GM21619 (cell line): ENCODE measurements at regions not wholly inside any gene's neighbourhood (a gene's known extent, or its start where the extent isn't known, plus 50 kb on each side); places are given as distances from the start of the nearest gene placed in this dataset.

Experiments
- ATAC-seq: cut with Tn5 transposase; IDR thresholded peaks from one replicate; pipeline ENCODE4 v1.9.1; 2021; ENCODE audit not compliant: unreplicated experiment

DNA sequence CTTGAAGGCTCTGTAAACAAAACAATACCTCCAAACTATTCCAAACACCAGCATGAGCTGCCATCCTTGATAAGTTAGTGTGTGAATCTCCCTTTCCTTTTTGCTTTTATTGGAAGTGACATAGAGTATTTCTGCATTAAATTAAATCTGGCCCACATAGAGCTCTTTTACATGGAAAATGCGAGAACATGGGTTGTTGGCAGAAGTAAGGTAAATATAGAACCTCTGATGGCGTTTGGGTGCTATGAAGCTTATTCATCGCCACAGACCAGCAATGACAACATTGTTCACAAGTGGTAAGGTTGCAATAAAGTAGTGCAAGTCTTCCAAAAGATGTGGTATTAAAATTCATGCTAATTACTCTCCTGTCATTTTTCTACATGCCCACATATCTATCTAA lies 445.8 kb upstream of the JAG1 start:
- ATAC-seq, result no peak

DNA sequence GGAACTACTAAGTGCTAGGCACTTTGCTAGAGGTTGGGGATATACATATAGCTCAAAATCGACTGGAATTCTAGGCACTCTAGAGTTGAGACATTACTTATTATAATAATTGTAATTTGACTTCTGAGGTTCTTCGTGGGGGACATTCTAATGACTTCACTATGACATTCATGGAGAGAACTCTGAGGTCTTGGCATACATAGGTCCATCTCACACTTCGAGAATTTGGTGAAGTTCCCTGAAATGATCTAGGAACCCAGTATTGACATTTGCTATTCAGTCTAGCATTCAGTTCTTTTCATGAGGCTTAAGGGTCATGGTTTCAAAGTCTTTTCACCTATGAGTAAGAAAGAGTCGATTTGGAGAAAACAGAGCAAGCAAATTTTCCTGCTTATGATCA lies 446.6 kb upstream of the JAG1 start:
- no peak for ATAC-seq

- ATAC-seq, result no peak
These were observed 451.2 kb upstream of the JAG1 start for GRCh38 chr20:11124849-11125505.

DNA sequence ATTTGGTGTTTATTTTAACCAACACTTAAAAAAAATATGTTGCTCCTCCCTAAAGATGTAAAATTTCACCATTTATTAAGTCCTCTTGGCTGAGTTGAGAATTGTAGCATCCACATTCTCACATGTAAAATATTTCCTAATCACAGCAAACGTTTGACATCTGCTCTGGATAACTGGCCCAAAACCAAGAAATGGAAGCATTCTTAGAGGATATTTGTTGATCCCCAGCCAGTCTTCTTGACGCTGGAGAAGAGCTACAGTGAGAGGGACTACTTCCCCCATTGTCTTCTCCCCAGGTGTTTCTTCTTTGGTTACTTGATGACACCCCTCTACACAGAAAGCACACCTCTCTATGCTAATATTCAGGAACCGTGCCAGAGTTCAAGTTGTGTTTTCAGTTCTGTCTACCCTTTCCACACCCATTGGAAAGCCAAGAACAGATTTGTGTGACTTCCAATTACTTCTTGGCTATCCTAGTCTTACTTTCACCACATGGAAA lies 454.5 kb upstream of the JAG1 start:
- no peak for ATAC-seq

- no peak for ATAC-seq
These were observed 454.9 kb upstream of the JAG1 start for GRCh38 chr20:11128721-11129120.

GRCh38 chr20:11130554-11131166 lies 456.9 kb upstream of the JAG1 start:
- peak; percentile 62 for ATAC-seq

GRCh38 chr20:11132819-11133415 lies 459.1 kb upstream of the JAG1 start:
- no peak for ATAC-seq

DNA sequence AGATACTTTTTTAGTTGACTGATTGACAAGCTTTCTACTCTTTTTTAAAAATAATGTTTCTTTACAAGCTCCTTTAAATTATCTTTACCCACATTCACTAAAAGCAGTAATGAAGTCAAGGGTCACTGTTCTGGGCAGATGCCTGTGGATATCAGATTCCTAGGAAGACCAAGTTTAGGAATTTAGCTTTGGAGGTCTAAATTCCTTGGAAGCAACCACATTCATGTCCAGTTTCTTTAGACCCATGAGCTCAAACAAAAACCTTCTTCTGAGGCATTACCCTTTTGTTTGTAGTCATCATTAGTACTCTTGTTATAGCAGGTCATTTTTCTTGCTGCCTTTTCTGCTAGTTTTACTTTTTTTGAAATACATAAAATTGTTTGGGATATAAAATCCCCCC lies 462.9 kb upstream of the JAG1 start:
- no peak for ATAC-seq

- ATAC-seq, result no peak
These were observed 463.9 kb upstream of the JAG1 start for GRCh38 chr20:11137688-11138087.

DNA sequence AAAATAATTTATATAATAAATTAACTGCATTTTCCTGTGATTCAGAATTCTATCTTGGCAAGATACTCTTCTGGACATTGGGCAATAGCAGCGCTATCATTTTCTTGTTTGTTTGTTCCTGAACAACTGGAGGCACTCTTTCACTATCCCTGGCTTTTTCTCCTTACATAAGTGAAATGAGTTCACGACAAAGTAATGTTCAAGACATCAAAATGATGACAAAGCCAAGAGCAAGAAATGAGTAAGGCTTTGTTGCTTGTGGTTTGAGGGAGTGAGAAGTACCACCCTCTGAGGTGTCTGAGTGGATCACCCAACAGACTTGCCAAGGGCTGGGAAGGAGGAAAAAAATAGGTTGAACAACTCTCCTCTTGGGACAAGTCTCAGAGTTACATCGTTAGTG lies 466.6 kb upstream of the JAG1 start:
- no peak for ATAC-seq

- ATAC-seq, result no peak
These were observed 469.7 kb upstream of the JAG1 start for GRCh38 chr20:11143481-11143880.

DNA sequence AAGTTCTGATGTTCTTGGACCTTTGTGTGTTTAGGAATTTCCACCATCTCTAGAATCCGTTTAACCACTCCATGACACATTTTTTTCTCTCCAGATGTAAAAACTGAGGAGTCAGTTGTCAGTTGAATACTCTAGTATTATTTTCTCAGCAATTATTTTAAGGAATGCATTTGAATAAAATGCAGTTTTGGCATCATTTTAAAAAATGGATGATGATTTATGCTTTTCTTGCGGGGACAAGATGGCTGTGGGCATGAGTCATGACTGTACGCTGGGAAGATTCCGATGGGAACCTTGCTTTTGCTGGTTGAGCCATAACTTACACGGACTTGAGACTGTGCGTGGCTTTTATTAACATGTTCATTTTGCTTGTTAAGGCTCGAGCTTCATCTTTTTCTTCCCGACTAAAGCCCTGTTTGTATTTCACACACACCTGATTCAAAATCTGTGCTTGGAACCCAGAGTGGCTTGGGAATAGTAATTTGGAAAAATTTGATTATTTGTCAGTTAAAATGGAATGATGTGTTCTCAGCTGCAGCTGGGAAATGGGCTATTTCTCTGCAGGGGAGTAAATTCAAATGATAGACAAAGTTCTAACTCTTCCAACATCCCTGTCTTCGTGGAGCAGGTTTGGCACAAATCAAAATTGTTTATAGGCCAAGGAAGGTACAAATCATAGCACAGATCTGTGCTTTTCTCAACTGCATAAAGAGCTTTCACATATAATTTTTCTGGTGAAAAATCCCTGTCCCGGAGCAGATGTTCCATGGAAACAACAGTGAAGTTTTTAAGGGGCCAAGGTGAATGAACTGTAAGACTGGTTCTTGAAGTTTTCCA lies 470.5 kb upstream of the JAG1 start:
- ATAC-seq, result no peak

- no peak for ATAC-seq
These were observed 471.8 kb upstream of the JAG1 start for GRCh38 chr20:11145616-11146015.

DNA sequence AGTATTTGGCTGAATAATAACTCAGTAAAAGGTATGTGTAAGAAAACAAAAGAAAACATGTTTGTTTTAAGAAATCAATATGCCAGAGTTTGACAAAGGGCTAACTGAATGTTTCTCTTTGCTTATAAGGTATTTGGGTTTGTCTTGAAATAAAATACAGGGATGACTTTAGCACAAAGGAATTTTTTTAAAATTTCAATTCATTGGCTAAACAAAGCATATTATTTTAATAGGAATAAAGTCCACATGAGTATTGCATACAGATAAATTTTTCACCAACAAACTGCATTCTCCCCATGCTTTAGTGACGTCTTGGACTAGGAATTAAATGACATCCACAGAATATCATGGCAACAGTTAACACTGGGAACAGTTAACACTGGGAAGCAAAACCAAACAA lies 480.0 kb upstream of the JAG1 start:
- ATAC-seq, result no peak

GRCh38 chr20:11155156-11155756 lies 481.5 kb upstream of the JAG1 start:
- ATAC-seq, result no peak

DNA sequence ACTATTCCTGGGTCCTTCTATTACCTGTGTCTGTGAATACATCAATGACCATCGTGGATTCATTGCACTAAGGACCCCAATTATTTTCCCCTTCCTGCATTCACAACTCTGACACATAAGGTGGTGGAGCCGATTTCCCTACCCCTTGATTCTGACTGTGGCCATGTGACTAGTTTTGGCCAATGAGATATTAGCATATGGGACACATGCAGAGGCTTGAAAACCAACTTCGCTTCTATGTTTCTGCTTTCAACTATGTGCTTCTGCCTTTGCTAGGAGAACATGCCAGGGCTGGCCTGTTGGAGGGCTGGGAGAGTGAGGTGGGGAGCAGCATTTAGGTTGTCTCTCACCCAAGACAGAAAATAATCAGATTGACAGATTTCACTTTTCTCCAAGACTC lies 483.1 kb upstream of the JAG1 start:
- ATAC-seq, result no peak

GRCh38 chr20:11158146-11158545 lies 484.3 kb upstream of the JAG1 start:
- no peak for ATAC-seq

DNA sequence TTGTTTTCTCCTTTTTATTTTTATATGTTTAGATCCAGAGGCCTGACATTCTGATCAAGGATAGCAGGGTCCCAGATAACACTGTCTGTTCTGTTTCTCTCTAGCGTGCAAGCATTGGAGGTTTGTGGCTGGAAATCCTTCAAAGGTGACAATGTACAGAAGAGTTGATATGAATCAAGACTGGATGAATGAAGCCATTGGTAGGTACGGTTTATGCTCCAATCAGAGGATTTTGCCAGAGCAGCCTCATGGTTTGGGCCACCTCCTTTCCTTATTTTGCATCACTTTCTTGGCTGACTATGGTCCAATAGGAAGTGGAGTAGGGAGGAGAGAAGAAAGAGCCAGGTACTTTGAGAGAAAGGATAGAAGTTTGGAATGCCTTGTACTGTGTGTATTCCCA lies 484.8 kb upstream of the JAG1 start:
- no peak for ATAC-seq

DNA sequence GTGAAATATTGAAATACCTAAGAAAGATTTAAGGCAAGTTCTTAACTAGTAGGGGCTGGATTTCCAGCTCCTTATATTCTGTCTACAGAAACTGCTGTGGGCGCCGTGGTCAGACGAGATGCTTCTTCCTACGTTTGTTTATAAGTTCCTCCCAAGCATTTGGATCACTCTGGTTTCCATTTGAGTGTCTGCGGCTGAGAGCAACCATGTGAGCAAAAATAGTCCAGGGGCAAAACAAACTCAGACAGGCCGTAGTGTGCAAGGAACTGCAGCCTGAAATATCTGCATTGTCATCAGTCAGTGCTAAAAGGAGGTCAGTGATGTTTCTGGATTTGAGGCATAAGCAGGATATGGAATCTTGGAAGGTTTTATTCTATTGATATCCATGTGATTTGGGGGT lies 485.9 kb upstream of the JAG1 start:
- no peak for ATAC-seq

DNA sequence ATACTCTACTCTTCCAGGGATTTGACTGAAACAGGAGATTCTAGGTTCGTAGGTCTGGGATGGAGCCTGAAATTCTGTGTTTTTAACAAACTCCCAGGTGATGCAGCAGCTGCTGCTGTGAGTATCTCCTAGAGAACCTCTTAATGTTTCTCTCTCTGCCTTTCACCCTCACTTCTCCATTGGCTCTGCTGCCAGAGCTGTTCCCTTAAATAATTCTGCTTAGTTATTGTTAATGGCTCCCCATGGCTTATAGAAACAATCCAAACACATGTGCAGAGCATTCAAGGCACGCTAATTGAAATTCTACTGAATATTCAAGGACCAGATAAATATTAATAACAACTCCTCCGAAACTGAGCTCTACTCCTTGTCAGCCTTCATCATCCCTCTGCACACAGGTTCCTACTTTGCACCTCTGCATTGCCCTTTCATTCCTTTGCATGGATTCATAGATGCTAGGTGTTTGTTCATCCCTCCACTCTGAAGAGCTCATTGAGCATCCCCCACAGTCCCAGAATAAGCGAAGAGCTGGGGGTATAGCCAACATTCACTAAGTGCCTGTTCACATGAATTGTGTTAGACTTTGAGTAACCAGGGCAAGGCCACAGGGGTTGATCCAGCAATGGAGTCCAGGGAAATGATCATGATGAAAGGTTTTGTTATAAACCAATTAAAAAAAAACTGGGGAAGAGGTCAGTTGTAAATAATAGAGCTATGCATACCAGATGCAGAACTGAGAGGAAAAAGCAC lies 488.4 kb upstream of the JAG1 start:
- no peak for ATAC-seq

- ATAC-seq, result no peak
These were observed 492.0 kb upstream of the JAG1 start for GRCh38 chr20:11165789-11166188.
